ENCODE measurements at regions not wholly inside any gene's neighbourhood (a gene's known extent, or its start where the extent isn't known, plus 50 kb on each side); places are given as distances from the start of the nearest gene placed in this dataset.

DNA sequence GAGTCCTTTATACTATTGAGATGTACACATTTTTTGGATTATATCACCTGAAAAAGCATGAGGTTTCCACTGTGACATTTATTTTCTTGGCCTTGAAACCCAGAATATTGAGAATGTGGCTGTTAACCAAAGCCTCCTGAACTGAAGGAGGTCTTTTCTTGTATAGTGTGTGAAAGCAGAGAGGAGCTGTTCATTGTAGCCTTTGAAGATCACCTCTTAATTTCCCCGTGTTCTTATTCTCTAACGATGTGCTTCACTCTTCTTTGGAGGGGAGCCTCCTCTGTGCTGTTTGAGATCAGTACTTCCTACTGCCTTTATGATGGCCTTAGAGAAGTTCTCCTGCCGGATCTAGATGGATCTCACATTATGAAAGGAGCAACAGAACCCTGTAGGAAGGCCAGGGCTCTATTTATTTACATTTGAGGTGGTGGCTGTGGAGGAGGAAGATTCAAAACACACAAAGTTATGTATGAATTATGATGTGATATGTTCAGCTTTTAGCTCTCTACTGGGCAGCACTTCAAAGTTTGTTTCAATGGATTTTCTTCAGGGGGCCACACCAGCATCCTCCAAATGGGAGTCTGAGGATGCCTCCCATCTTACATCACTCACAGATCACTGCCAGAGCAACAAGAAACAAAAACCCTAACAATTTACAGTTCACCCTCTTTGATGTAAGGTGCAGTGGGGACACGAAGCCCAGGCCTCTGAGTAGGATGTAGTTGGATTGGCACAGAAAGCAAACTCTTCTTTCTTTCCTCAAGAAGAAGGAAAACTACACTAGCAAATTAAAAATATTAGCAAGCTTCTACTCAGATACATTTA is 322.3 kb downstream of the DLEU7 start:
- TF ChIP-seq EZH2 (IDR thresholded peaks at IDR 0.05; ENCODE audit: borderline replicate concordance, low read depth, low read length, poor library complexity, severe bottlenecking), result no peak
- TF ChIP-seq, protein P1, sequence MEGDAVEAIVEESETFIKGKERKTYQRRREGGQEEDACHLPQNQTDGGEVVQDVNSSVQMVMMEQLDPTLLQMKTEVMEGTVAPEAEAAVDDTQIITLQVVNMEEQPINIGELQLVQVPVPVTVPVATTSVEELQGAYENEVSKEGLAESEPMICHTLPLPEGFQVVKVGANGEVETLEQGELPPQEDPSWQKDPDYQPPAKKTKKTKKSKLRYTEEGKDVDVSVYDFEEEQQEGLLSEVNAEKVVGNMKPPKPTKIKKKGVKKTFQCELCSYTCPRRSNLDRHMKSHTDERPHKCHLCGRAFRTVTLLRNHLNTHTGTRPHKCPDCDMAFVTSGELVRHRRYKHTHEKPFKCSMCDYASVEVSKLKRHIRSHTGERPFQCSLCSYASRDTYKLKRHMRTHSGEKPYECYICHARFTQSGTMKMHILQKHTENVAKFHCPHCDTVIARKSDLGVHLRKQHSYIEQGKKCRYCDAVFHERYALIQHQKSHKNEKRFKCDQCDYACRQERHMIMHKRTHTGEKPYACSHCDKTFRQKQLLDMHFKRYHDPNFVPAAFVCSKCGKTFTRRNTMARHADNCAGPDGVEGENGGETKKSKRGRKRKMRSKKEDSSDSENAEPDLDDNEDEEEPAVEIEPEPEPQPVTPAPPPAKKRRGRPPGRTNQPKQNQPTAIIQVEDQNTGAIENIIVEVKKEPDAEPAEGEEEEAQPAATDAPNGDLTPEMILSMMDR (conservative IDR thresholded peaks at IDR 0.05; ENCODE audit: low read depth, low read length), result no peak
